WTC11 (cell line): ENCODE measurements at regions not wholly inside any gene's neighbourhood (a gene's known extent, or its start where the extent isn't known, plus 50 kb on each side); places are given as distances from the start of the nearest gene placed in this dataset.

ENCODE experiments used
- ATAC-seq: fragments of 200-7000 bp; cut with Tn5 transposase; 2 replicates; pipeline ENCODE4 v1.10.0; 2021; ENCODE audit warnings: mild to moderate bottlenecking, moderate library complexity
- CTCF ChIA-PET: fragments of 300-600 bp; sonication (Branson Sonifier 250); formaldehyde crosslinking; loops from one replicate; lab custom pipeline; 2021; ENCODE audit warnings: antibody characterized with exemption; lab: Charles Lee
- POLR2A ChIA-PET: fragments of 350-600 bp; sonication (Branson Sonifier 250); formaldehyde crosslinking; loops from one replicate; lab custom pipeline; 2021; ENCODE audit warnings: antibody characterized with exemption; lab: Charles Lee
- DNase-seq: peaks from one replicate; pipeline ENCODE4 v3.0.0; 2021; ENCODE audit warnings: low spot score
- H3K27ac Mint-ChIP-seq: 2 replicates; pipeline ENCODE4 v1.8.0; 2021; ENCODE audit warnings: mixed read lengths
- H3K27me3 Mint-ChIP-seq: 2 replicates; pipeline ENCODE4 v1.8.0; 2021; ENCODE audit warnings: low read depth, mild to moderate bottlenecking, moderate library complexity, mixed read lengths
- H3K36me3 Mint-ChIP-seq: 2 replicates; pipeline ENCODE4 v1.8.0; 2021; ENCODE audit warnings: mixed read lengths
- H3K4me1 Mint-ChIP-seq: 2 replicates; pipeline ENCODE4 v1.8.0; 2022; ENCODE audit warnings: mixed read lengths
- H3K4me3 Mint-ChIP-seq: 2 replicates; pipeline ENCODE4 v1.8.0; 2021; ENCODE audit warnings: mild to moderate bottlenecking, moderate library complexity, mixed read lengths
- H3K9me3 Mint-ChIP-seq: 2 replicates; pipeline ENCODE4 v1.8.0; 2021; ENCODE audit warnings: mixed read lengths
- ATF1 ChIP-seq: sonication (generic); formaldehyde crosslinking; IDR thresholded peaks from 2 replicates; pipeline ENCODE4 v1.8.1; 2023; ENCODE audit warnings: mild to moderate bottlenecking, moderate library complexity, missing genetic modification reagents
- CBFB ChIP-seq: sonication (generic); formaldehyde crosslinking; IDR thresholded peaks from 2 replicates; pipeline ENCODE4 v1.8.1; 2022; ENCODE audit warnings: mild to moderate bottlenecking, low read depth, missing genetic modification reagents
- CTCF ChIP-seq: fragments of 200-600 bp; IDR thresholded peaks from 2 replicates; pipeline ENCODE4 v1.8.0; 2022; ENCODE audit warnings: antibody characterized with exemption
- FOXP4 ChIP-seq: sonication (generic); formaldehyde crosslinking; IDR thresholded peaks from 2 replicates; pipeline ENCODE4 v1.8.0; 2022; ENCODE audit warnings: mild to moderate bottlenecking, missing genetic modification reagents
- IRF1 ChIP-seq: sonication (generic); formaldehyde crosslinking; IDR thresholded peaks from 2 replicates; pipeline ENCODE4 v1.8.0; 2023; ENCODE audit warnings: missing genetic modification reagents
- IRF2 ChIP-seq: sonication (generic); formaldehyde crosslinking; IDR thresholded peaks from 2 replicates; pipeline ENCODE4 v1.8.0; 2022; ENCODE audit warnings: low read depth, missing genetic modification reagents, borderline replicate concordance
- NR2C2 ChIP-seq: sonication (generic); formaldehyde crosslinking; IDR thresholded peaks from 2 replicates; pipeline ENCODE4 v1.8.0; 2022; ENCODE audit warnings: mild to moderate bottlenecking, missing genetic modification reagents
- OVOL2 ChIP-seq: fragments of 250-450 bp; sonication (Bioruptor Pico); IDR thresholded peaks from 2 replicates; pipeline ENCODE4 v1.9.0; 2021; ENCODE audit warnings: mild to moderate bottlenecking, borderline replicate concordance
- PREB ChIP-seq: sonication (generic); formaldehyde crosslinking; IDR thresholded peaks from 2 replicates; pipeline ENCODE4 v1.8.1; 2022; ENCODE audit warnings: mild to moderate bottlenecking, missing genetic modification reagents, moderate library complexity, borderline replicate concordance
- PRRX2 ChIP-seq: fragments of 250-450 bp; sonication (Bioruptor Pico); IDR thresholded peaks from 2 replicates; pipeline ENCODE4 v1.8.0; 2021; ENCODE audit warnings: mild to moderate bottlenecking
- RORB ChIP-seq: fragments of 250-450 bp; sonication (Bioruptor Pico); IDR thresholded peaks from 2 replicates; pipeline ENCODE4 v1.9.0; 2021; ENCODE audit warnings: mild to moderate bottlenecking
- SMAD3 ChIP-seq: sonication (generic); formaldehyde crosslinking; IDR thresholded peaks from 2 replicates; pipeline ENCODE4 v1.8.0; 2022; ENCODE audit warnings: missing genetic modification reagents, mild to moderate bottlenecking, borderline replicate concordance
- STAT6 ChIP-seq: sonication (generic); formaldehyde crosslinking; conservative IDR thresholded peaks from 2 replicates; pipeline ENCODE4 v1.8.1; 2023; ENCODE audit warnings: mild to moderate bottlenecking, low read depth, missing genetic modification reagents, moderate library complexity
- TCF7 ChIP-seq: sonication (generic); formaldehyde crosslinking; IDR thresholded peaks from 2 replicates; pipeline ENCODE4 v1.8.0; 2022; ENCODE audit warnings: mild to moderate bottlenecking, low read depth, missing genetic modification reagents, moderate library complexity
- TP53 ChIP-seq: sonication (generic); formaldehyde crosslinking; IDR thresholded peaks from 2 replicates; pipeline ENCODE4 v1.8.1; 2023; ENCODE audit warnings: mild to moderate bottlenecking, missing genetic modification reagents
- USF2 ChIP-seq: sonication (generic); formaldehyde crosslinking; IDR thresholded peaks from 2 replicates; pipeline ENCODE4 v1.8.1; 2023; ENCODE audit warnings: mild to moderate bottlenecking, missing genetic modification reagents, moderate library complexity
- ZNF416 ChIP-seq: fragments of 250-450 bp; sonication (Bioruptor Pico); IDR thresholded peaks from 2 replicates; pipeline ENCODE4 v1.9.0; 2021; ENCODE audit warnings: mild to moderate bottlenecking, inconsistent platforms
- ZNF532 ChIP-seq: fragments of 250-450 bp; sonication (Bioruptor Pico); IDR thresholded peaks from 2 replicates; pipeline ENCODE4 v1.9.0; 2021; ENCODE audit warnings: mild to moderate bottlenecking, borderline replicate concordance

- ChIA-PET POLR2A (no interaction called here), CTCF (no interaction called here)
- TF ChIP-seq ZNF532 (CRISPR knock-in tag) (no peak), PRRX2 (CRISPR knock-in tag) (no peak), FOXP4 (CRISPR knock-in tag) (no peak), OVOL2 (CRISPR knock-in tag) (no peak), TP53 (no peak), SMAD3 (CRISPR knock-in tag) (no peak)
- Mint-ChIP-seq H3K4me3 (no peak overlapping the region), H3K36me3 (peaks cover 8% of the 10 kb centered on the region), H3K27ac (no peak overlapping the region), H3K4me1 (no peaks in the 10 kb centered on the region), H3K27me3 (0 out of 2 replicates have a peak, but pooled peaks cover 3% of the 10 kb centered on the region), H3K9me3 (peaks cover 46% of the 10 kb centered on the region)
- no peak for ATAC-seq
- DNase-seq = no peak
Measured at GRCh38 chr4:153852501-153852900, 63.6 kb upstream of the SFRP2 start.

GRCh38 chr4:153850533-153851280, 61.8 kb upstream of the SFRP2 start:
- ChIA-PET POLR2A (no interaction called here), CTCF (no interaction called here)
- ATAC-seq (no peak), DNase-seq (no peak)
- H3K27ac Mint-ChIP-seq = no peak overlapping the region
- H3K9me3 Mint-ChIP-seq = peaks cover 28% of the 10 kb centered on the region
- H3K4me3 Mint-ChIP-seq = no peak overlapping the region
- H3K27me3 Mint-ChIP-seq = no peaks in the 10 kb centered on the region
- TF ChIP-seq CBFB (CRISPR knock-in tag) (no peak), ZNF416 (CRISPR knock-in tag) (no peak), IRF1 (CRISPR knock-in tag) (no peak), TCF7 (CRISPR knock-in tag) (no peak), ATF1 (CRISPR knock-in tag) (no peak), USF2 (CRISPR knock-in tag) (no peak), PREB (CRISPR knock-in tag) (no peak), CTCF (no peak), RORB (CRISPR knock-in tag) (no peak), IRF2 (CRISPR knock-in tag) (no peak), OVOL2 (CRISPR knock-in tag) (no peak), NR2C2 (CRISPR knock-in tag) (no peak), STAT6 (CRISPR knock-in tag) (no peak)
- H3K4me1 Mint-ChIP-seq = no peaks in the 10 kb centered on the region
- peaks cover 8% of the 10 kb centered on the region for H3K36me3 Mint-ChIP-seq
